Epithelial cell of proximal tubule (primary cell): ENCODE measurements at regions not wholly inside any gene's neighbourhood (a gene's known extent, or its start where the extent isn't known, plus 50 kb on each side); places are given as distances from the start of the nearest gene placed in this dataset.
A peak's percentile ranks its signal among the peaks of the same experiment; 100 is the strongest.
"Not testable (repeated sequence)": the region's sequence is repeated elsewhere in the genome, so short reads cannot be mapped to it uniquely, and the experiment has no call there.

Experiments used
- DNase-seq: peaks from one replicate; pipeline ENCODE4 v3.0.0-alpha.2; 2011; ENCODE audit warnings: low read depth
- H3K4me3 ChIP-seq: 2 replicates; pipeline ENCODE4 v1.5.1; 2011; ENCODE audit warnings: low read depth, mild to moderate bottlenecking, low read length
- TF ChIP-seq, protein P1 (sequence below): conservative IDR thresholded peaks from 2 replicates; pipeline ENCODE4 v1.5.1; 2012; ENCODE audit warnings: low read depth, mild to moderate bottlenecking, low read length

DNA sequence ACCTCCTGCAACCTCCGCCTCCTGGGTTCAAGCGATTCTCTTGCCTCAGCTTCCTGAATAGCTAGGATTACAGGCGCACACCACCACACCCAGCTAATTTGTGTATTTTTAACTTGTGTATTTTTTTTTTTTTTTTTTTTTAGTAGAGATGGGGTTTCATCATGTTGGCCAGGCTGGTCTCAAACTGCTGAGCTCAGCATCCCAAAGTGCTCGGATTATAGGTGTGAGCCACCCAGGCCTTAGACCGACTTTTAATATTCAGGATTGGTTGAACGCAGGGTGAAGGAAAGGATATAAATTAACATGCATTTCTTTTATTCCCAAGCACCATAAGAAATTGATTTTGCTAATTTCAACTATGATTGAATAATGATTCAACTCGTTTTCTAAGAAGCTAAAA, 798.6 kb downstream of the GATA3 start:
- TF ChIP-seq, protein P1, sequence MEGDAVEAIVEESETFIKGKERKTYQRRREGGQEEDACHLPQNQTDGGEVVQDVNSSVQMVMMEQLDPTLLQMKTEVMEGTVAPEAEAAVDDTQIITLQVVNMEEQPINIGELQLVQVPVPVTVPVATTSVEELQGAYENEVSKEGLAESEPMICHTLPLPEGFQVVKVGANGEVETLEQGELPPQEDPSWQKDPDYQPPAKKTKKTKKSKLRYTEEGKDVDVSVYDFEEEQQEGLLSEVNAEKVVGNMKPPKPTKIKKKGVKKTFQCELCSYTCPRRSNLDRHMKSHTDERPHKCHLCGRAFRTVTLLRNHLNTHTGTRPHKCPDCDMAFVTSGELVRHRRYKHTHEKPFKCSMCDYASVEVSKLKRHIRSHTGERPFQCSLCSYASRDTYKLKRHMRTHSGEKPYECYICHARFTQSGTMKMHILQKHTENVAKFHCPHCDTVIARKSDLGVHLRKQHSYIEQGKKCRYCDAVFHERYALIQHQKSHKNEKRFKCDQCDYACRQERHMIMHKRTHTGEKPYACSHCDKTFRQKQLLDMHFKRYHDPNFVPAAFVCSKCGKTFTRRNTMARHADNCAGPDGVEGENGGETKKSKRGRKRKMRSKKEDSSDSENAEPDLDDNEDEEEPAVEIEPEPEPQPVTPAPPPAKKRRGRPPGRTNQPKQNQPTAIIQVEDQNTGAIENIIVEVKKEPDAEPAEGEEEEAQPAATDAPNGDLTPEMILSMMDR = no peak
- H3K4me3 ChIP-seq = no peak overlapping the region
- DNase-seq = no peak

DNA sequence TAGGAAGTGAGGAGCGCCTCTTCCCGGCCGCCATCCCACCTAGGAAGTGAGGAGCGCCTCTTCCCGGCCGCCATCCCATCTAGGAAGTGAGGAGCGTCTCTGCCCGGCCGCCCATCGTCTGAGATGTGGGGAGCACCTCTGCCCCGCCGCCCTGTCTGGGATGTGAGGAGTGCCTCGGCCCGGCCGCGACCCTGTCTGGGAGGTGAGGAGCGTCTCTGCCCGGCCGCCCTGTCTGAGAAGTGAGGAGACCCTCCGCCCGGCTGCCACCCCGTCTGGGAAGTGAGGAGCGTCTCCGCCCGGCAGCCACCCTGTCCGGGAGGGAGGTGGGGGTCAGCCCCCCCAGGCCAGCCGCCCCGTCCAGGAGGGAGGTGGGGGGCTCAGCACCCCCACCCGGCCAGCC, 814.4 kb downstream of the GATA3 start:
- not testable (repeated sequence) for H3K4me3 ChIP-seq, DNase-seq

DNA sequence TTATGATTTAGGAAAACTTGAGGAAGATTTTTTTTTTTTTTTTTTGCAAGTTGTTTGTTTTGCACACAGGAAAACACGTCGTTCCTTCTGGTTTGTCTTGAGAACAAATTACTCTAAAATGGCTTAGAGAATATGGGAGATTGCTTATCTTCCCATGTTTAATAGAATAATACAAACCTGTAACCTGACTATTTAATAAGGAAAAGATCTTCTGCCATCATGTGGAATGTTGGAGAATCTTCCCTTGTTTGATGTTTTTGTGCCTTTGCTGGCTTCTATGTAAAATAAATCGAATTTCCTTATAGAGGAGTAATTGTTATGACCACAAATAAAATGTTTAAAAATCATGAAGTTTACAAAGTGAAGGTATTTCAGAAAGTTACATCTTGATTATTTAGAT, 818.8 kb downstream of the GATA3 start:
- TF ChIP-seq, protein P1 = peak; percentile 25
- no peak for DNase-seq

DNA sequence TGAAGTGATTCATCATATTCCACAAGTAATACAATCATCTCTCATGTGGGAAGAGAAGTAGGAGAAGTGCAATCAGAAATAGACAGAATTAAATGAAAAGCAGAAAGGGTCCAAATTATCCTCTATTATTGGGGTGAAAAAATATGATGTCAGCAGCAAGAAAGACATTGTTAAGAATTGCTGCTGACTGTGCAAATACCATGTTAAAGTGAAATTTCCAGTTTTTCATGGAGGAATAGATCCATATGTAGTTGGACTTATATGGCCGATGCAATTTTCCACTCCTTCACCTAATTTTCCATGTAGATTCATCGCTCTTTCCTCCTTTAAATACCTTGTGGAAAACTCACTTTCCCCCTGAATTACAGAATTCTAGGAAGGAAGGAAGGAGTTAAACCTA, 819.8 kb downstream of the GATA3 start:
- TF ChIP-seq, protein P1 = no peak
- no peak for DNase-seq

More for the DNA sequence above, 818.8 kb downstream of the GATA3 start:
- no peak overlapping the region for H3K4me3 ChIP-seq

DNA sequence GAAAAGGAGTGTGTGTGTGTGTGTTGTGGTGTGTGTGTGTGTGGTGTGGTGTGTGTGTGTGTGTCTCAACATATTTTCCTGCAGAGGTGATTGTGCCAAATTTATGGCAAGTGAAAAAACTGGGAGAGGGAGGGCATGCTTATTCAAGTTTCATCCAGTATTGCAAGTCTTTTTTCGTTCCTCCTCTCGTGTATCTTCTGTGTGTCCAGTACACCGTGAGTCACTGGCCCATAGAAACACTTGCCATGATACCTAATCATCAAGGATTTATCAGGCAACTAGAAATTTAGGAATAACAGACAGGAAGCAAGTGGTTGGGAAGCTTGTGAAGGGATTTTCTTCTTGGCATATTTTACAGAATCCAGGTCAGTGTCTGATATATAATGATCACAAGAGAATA, 820.5 kb downstream of the GATA3 start:
- TF ChIP-seq, protein P1 = no peak
- no peak overlapping the region for H3K4me3 ChIP-seq
- DNase-seq = no peak

More for the DNA sequence above, 819.8 kb downstream of the GATA3 start:
- H3K4me3 ChIP-seq = no peak overlapping the region

DNA sequence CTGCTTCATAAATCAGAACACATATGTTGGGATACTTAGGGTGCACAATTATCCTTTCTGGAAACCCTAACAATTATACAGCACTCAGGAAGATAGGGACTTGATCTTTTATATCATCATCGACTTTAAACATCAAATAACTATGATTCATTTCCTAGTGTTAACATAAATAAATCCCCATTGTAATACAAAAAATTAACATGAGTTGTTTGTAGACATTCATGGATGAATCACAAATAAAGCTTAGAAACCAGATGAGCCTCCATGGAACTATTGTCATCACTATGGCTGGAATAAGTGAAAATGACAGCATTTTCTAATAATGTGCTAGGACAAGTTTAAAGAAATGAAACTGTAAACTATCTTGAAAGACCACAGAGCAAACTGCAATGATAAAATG, 821.7 kb downstream of the GATA3 start:
- H3K4me3 ChIP-seq = no peak overlapping the region
- DNase-seq = no peak
- TF ChIP-seq, protein P1 = no peak

DNA sequence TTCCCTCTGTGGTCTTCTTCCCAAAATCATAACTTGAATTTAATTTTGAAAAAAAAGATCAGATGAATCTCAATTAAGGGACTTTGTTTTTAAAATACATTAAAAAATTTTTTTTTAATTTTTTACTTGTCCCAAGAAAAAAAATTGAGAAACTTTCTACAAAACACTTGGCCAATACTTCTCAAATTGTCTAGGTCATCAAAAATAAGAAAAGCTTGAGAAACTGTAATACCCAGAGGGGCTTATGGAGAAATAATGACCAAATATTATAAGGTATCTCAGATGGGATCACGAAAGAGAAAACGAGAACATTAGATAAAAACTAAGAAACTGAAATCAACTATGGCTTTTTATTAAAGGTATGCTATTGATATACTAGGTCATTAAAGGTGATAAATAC, 835.0 kb downstream of the GATA3 start:
- DNase-seq = no peak
- no peak overlapping the region for H3K4me3 ChIP-seq
- TF ChIP-seq, protein P1 = no peak

DNA sequence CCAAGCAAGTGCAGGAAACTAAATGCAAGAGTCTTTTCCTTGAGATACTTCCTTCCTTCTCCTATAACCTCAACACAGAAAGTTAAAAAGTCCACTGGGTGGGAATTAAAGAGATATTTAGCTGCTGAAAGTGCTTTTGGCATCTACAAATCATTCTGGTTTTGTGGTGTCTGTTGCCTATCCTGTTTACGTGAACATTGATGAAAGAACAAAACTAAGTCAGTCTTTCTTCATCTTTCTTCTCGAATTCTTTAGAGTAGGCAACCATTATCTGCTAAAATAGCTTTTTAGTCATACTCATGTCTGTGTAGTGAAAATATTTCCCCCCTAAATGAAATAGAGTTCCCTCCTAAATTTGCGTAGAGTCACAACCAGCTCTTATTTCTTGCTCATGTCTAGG, 838.6 kb downstream of the GATA3 start:
- DNase-seq = no peak
- H3K4me3 ChIP-seq = no peak overlapping the region
- TF ChIP-seq, protein P1 = no peak
